Activated naive CD4-positive, alpha-beta T cell treated with anti-CD3 and anti-CD28 coated beads, Interleukin-2, amount 50 U/mL, for 16 hours (primary cell): ENCODE measurements at regions not wholly inside any gene's neighbourhood (a gene's known extent, or its start where the extent isn't known, plus 50 kb on each side); places are given as distances from the start of the nearest gene placed in this dataset.

Experiments
- DNase-seq: peaks from one replicate; pipeline ENCODE4 v3.0.0-alpha.2; 2020

GRCh38 chr12:125688223-125688622 is 623.0 kb downstream of the AACS start:
- DNase-seq: no peak

- DNase-seq: no peak
Observed at GRCh38 chr12:125688881-125689280, 623.6 kb downstream of the AACS start.

- no peak for DNase-seq
Observed at GRCh38 chr12:125689576-125690410, 624.6 kb downstream of the AACS start.

- no peak for DNase-seq
Observed at GRCh38 chr12:125690841-125691240, 625.6 kb downstream of the AACS start.

- DNase-seq: no peak
Observed at GRCh38 chr12:125696054-125696453, 630.8 kb downstream of the AACS start.

GRCh38 chr12:125704803-125705202 is 639.6 kb downstream of the AACS start:
- DNase-seq: no peak

GRCh38 chr12:125720961-125721360 is 655.7 kb downstream of the AACS start:
- no peak for DNase-seq

GRCh38 chr12:125734137-125734536 is 668.9 kb downstream of the AACS start:
- DNase-seq: no peak

GRCh38 chr12:125738211-125738610 is 673.0 kb downstream of the AACS start:
- DNase-seq: no peak

GRCh38 chr12:125742413-125742812 is 677.2 kb downstream of the AACS start:
- no peak for DNase-seq

GRCh38 chr12:125744201-125744600 is 679.0 kb downstream of the AACS start:
- DNase-seq: no peak

GRCh38 chr12:125755512-125755911 is 690.3 kb downstream of the AACS start:
- no peak for DNase-seq

GRCh38 chr12:125766091-125766490 is 700.9 kb downstream of the AACS start:
- no peak for DNase-seq

GRCh38 chr12:125772403-125772802 is 707.2 kb downstream of the AACS start:
- no peak for DNase-seq

- DNase-seq: no peak
Observed at GRCh38 chr12:125773033-125773640, 707.9 kb downstream of the AACS start.

- no peak for DNase-seq
Observed at GRCh38 chr12:125775507-125775906, 710.3 kb downstream of the AACS start.

- DNase-seq: no peak
Observed at GRCh38 chr12:125776212-125776611, 711.0 kb downstream of the AACS start.

- DNase-seq: no peak
Observed at GRCh38 chr12:125786143-125786542, 720.9 kb downstream of the AACS start.

GRCh38 chr12:125794401-125794800 is 729.2 kb downstream of the AACS start:
- no peak for DNase-seq

- no peak for DNase-seq
Observed at GRCh38 chr12:125797421-125798175, 732.4 kb downstream of the AACS start.

- no peak for DNase-seq
Observed at GRCh38 chr12:125804660-125805059, 739.4 kb downstream of the AACS start.

GRCh38 chr12:125824276-125824675 is 759.0 kb downstream of the AACS start:
- no peak for DNase-seq

- no peak for DNase-seq
Observed at GRCh38 chr12:125835852-125836251, 770.6 kb downstream of the AACS start.

GRCh38 chr12:125836647-125837046 is 771.4 kb downstream of the AACS start:
- DNase-seq: no peak
